WI38 (cell line): ENCODE measurements at regions not wholly inside any gene's neighbourhood (a gene's known extent, or its start where the extent isn't known, plus 50 kb on each side); places are given as distances from the start of the nearest gene placed in this dataset.
"Not testable (repeated sequence)": the region's sequence is repeated elsewhere in the genome, so short reads cannot be mapped to it uniquely, and the experiment has no call there.

Experiments
- H3K4me3 ChIP-seq: 2 replicates; pipeline ENCODE4 v1.5.1; 2011; ENCODE audit warnings: low read depth, mild to moderate bottlenecking, control low read depth, low read length
- TF ChIP-seq, protein P1 (sequence below): IDR thresholded peaks from 2 replicates; pipeline ENCODE4 v1.5.1; 2012; ENCODE audit warnings: low read depth, mild to moderate bottlenecking, control low read depth, low read length

GRCh38 chr5:124913329-124913653 is 166.9 kb upstream of the ZNF608 start:
- H3K4me3 ChIP-seq, result no peak overlapping the region
- TF ChIP-seq, protein P1, sequence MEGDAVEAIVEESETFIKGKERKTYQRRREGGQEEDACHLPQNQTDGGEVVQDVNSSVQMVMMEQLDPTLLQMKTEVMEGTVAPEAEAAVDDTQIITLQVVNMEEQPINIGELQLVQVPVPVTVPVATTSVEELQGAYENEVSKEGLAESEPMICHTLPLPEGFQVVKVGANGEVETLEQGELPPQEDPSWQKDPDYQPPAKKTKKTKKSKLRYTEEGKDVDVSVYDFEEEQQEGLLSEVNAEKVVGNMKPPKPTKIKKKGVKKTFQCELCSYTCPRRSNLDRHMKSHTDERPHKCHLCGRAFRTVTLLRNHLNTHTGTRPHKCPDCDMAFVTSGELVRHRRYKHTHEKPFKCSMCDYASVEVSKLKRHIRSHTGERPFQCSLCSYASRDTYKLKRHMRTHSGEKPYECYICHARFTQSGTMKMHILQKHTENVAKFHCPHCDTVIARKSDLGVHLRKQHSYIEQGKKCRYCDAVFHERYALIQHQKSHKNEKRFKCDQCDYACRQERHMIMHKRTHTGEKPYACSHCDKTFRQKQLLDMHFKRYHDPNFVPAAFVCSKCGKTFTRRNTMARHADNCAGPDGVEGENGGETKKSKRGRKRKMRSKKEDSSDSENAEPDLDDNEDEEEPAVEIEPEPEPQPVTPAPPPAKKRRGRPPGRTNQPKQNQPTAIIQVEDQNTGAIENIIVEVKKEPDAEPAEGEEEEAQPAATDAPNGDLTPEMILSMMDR, result no peak

- H3K4me3 ChIP-seq, result not testable (repeated sequence)
These were observed 169.9 kb upstream of the ZNF608 start for GRCh38 chr5:124916313-124916712.

DNA sequence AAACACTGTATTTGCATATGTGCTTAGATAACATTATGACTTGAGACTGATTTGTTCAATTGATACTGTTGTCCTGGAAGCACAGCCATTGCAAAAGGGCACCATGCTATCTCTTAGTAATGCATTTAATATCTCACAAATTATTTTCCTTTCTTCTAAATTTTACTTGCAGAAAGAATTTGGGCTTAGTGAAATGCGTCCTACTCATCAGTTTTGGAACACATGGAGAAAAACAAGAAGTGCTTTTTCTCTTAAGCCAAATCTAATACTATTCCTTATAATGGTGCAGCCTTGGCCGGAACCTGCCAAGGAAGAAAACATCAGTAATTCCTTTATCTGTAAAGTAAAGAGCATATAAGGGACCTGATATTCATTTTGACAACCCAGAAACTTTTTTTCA is 172.2 kb upstream of the ZNF608 start:
- no peak overlapping the region for H3K4me3 ChIP-seq
- TF ChIP-seq, protein P1, result no peak

GRCh38 chr5:124919076-124919475 is 172.6 kb upstream of the ZNF608 start:
- H3K4me3 ChIP-seq, result no peak overlapping the region
- TF ChIP-seq, protein P1, result no peak

GRCh38 chr5:124919747-124920525 is 173.5 kb upstream of the ZNF608 start:
- no peak overlapping the region for H3K4me3 ChIP-seq

GRCh38 chr5:124920909-124921666 is 174.6 kb upstream of the ZNF608 start:
- H3K4me3 ChIP-seq, result no peak overlapping the region
- TF ChIP-seq, protein P1, result no peak

More at GRCh38 chr5:124919747-124920525, 173.5 kb upstream of the ZNF608 start:
- TF ChIP-seq, protein P1, result no peak

DNA sequence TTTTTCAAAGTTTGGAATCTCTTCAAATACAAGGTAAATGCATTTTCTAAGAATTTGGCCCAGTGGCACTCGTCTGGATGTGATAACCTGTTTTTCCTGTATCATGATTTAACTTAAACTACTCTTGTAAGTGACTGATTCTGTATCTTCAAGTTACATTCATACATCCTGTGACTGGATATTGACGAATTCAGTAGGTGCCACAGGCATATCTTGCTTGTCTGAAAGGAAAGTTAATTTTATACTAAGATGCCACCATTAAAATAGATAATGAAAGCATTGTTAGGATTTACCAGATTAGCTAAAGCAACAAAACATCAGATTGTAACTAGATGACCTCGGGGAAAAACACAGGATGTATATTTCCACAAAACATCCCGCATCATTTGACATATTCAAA is 175.3 kb upstream of the ZNF608 start:
- no peak overlapping the region for H3K4me3 ChIP-seq
- TF ChIP-seq, protein P1, result no peak
